ENCODE measurements at regions not wholly inside any gene's neighbourhood (a gene's known extent, or its start where the extent isn't known, plus 50 kb on each side); places are given as distances from the start of the nearest gene placed in this dataset.

- no peak for TF ChIP-seq CTCF (IDR thresholded peaks at IDR 0.05)
Observed at GRCh38 chr12:38586789-38587188, 270.2 kb downstream of the ALG10B start.

GRCh38 chr12:38587594-38587993 is 271.0 kb downstream of the ALG10B start:
- no peak for TF ChIP-seq CTCF (IDR thresholded peaks at IDR 0.05)

- no peak for TF ChIP-seq CTCF (IDR thresholded peaks at IDR 0.05)
Observed at GRCh38 chr12:38588624-38589305, 272.2 kb downstream of the ALG10B start.

- no peak for TF ChIP-seq CTCF (IDR thresholded peaks at IDR 0.05)
Observed at GRCh38 chr12:38589306-38589632, 272.7 kb downstream of the ALG10B start.

- TF ChIP-seq CTCF (IDR thresholded peaks at IDR 0.05) = no peak
Observed at GRCh38 chr12:38601949-38602348, 285.4 kb downstream of the ALG10B start.

All from LNCAP (cell line).